SU-DHL-6 (cell line): ENCODE measurements at regions not wholly inside any gene's neighbourhood (a gene's known extent, or its start where the extent isn't known, plus 50 kb on each side); places are given as distances from the start of the nearest gene placed in this dataset.

ENCODE experiments used
- EZH2phosphoT487 ChIP-seq: fragments of 200-600 bp; sonication (generic), shearing (Covaris generic); conservative IDR thresholded peaks from 2 replicates; pipeline ENCODE4 v1.6.1; 2018; ENCODE audit warnings: mild to moderate bottlenecking, antibody characterized with exemption, low read length, moderate library complexity, mixed read lengths
- TF ChIP-seq, protein P1 (sequence below): fragments of 200-600 bp; sonication (generic); IDR thresholded peaks from one replicate; pipeline ENCODE4 v1.5.1; 2017; ENCODE audit warnings: antibody characterized with exemption, mild to moderate bottlenecking, low read length, moderate library complexity; ENCODE audit not compliant: insufficient read depth, poor library complexity, severe bottlenecking

DNA sequence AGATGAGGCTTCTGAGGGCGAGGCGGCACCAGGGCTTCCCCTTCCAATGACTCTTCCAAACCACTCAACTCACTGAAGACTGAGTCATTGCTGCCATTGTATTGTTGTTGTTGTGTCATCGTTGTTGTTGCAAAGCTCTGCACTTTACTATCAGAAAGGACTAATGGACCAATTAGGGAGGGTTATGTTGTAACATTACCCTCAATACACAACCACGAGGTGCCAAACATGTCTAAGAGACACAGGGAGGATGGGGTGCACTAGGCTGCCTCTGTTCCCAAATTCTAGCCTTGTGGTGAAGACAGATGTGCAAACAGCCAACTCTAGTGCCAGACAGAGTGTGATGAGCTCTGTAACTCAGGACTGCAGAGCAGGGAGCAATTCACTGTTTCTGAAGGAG lies 1075.2 kb downstream of the UQCRFS1 start:
- TF ChIP-seq, protein P1, sequence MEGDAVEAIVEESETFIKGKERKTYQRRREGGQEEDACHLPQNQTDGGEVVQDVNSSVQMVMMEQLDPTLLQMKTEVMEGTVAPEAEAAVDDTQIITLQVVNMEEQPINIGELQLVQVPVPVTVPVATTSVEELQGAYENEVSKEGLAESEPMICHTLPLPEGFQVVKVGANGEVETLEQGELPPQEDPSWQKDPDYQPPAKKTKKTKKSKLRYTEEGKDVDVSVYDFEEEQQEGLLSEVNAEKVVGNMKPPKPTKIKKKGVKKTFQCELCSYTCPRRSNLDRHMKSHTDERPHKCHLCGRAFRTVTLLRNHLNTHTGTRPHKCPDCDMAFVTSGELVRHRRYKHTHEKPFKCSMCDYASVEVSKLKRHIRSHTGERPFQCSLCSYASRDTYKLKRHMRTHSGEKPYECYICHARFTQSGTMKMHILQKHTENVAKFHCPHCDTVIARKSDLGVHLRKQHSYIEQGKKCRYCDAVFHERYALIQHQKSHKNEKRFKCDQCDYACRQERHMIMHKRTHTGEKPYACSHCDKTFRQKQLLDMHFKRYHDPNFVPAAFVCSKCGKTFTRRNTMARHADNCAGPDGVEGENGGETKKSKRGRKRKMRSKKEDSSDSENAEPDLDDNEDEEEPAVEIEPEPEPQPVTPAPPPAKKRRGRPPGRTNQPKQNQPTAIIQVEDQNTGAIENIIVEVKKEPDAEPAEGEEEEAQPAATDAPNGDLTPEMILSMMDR: no peak
- no peak for TF ChIP-seq EZH2phosphoT487
